Activated CD8-positive, alpha-beta T cell treated with anti-CD3 and anti-CD28 coated beads for 36 hours (primary cell): ENCODE measurements at regions not wholly inside any gene's neighbourhood (a gene's known extent, or its start where the extent isn't known, plus 50 kb on each side); places are given as distances from the start of the nearest gene placed in this dataset.

Experiments used
- ATAC-seq: fragments of 200-7000 bp; cut with Tn5 transposase; one replicate; pipeline ENCODE4 v1.10.0; 2021; ENCODE audit warnings: mild to moderate bottlenecking, moderate library complexity
- CTCF ChIA-PET: fragments of 350-600 bp; sonication (Branson Sonifier 250); formaldehyde crosslinking; loops from one replicate; lab custom pipeline; 2021; ENCODE audit warnings: antibody characterized with exemption; lab: Charles Lee
- POLR2A ChIA-PET: fragments of 350-600 bp; sonication (Branson Sonifier 250); formaldehyde crosslinking; loops from one replicate; lab custom pipeline; 2021; ENCODE audit warnings: antibody characterized with exemption; lab: Charles Lee
- DNase-seq: peaks from one replicate; pipeline ENCODE4 v3.0.0-alpha.2; 2020
- H3K27ac Mint-ChIP-seq: one replicate; pipeline ENCODE4 v1.8.0; 2021; ENCODE audit warnings: mild to moderate bottlenecking, mixed read lengths
- H3K27me3 Mint-ChIP-seq: one replicate; pipeline ENCODE4 v1.8.0; 2021; ENCODE audit warnings: mixed read lengths
- H3K36me3 Mint-ChIP-seq: one replicate; pipeline ENCODE4 v1.8.0; 2021; ENCODE audit warnings: low read depth, mixed read lengths
- H3K4me1 Mint-ChIP-seq: one replicate; pipeline ENCODE4 v1.8.0; 2021; ENCODE audit warnings: low read depth, mixed read lengths
- H3K4me3 Mint-ChIP-seq: one replicate; pipeline ENCODE4 v1.8.0; 2021; ENCODE audit warnings: mild to moderate bottlenecking, moderate library complexity, mixed read lengths
- H3K9me3 Mint-ChIP-seq: one replicate; pipeline ENCODE4 v1.8.0; 2021; ENCODE audit warnings: mixed read lengths
- intact Hi-C: fragments of 100-400 bp; cut with micrococcal nuclease; formaldehyde crosslinking; loops from one replicate; pipeline ENCODE4 v1.10.0; 2022
- TF ChIP-seq, protein P1 (sequence below): fragments of 200-600 bp; IDR thresholded peaks from one replicate; pipeline ENCODE4 v1.8.0; 2022; ENCODE audit warnings: antibody characterized with exemption, mild to moderate bottlenecking

DNA sequence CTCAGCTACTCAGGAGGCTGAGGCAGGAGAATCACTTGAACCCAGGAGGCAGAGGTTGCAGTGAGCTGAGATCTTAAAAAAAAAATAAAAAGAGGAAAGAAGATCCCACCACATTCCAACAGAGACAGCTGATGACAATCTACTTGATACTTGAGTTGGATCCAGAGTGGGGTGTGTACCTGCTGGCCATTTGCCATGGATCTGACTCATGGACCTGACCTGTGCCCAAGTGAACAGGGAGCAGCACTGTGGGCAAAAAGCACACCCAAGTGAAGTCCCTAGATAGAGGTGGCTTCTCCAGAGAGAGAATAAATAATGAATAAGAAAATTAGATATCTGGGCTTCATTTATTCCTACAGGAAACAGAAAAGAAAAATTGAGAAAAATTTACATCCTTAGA is 81.2 kb upstream of the MIER3 start:
- intact Hi-C loops: no loop called here
- Mint-ChIP-seq H3K9me3 (no peaks in the 10 kb centered on the region), H3K4me1 (peaks cover 10% of the 10 kb centered on the region), H3K4me3 (no peak overlapping the region), H3K36me3 (no peaks in the 10 kb centered on the region), H3K27me3 (peaks cover 2% of the 10 kb centered on the region), H3K27ac (no peak overlapping the region)
- TF ChIP-seq, protein P1, sequence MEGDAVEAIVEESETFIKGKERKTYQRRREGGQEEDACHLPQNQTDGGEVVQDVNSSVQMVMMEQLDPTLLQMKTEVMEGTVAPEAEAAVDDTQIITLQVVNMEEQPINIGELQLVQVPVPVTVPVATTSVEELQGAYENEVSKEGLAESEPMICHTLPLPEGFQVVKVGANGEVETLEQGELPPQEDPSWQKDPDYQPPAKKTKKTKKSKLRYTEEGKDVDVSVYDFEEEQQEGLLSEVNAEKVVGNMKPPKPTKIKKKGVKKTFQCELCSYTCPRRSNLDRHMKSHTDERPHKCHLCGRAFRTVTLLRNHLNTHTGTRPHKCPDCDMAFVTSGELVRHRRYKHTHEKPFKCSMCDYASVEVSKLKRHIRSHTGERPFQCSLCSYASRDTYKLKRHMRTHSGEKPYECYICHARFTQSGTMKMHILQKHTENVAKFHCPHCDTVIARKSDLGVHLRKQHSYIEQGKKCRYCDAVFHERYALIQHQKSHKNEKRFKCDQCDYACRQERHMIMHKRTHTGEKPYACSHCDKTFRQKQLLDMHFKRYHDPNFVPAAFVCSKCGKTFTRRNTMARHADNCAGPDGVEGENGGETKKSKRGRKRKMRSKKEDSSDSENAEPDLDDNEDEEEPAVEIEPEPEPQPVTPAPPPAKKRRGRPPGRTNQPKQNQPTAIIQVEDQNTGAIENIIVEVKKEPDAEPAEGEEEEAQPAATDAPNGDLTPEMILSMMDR: no peak
- ATAC-seq (no peak), DNase-seq (no peak)
- POLR2A ChIA-PET: interaction anchor here (0.6 kb wide), 1 partner anchor 19 kb away, joined by 3 read pairs; no protein-coding TSS in a partner anchor
- CTCF ChIA-PET: no interaction called here

- Mint-ChIP-seq H3K4me1 (peaks cover 10% of the 10 kb centered on the region), H3K9me3 (no peaks in the 10 kb centered on the region), H3K4me3 (no peak overlapping the region), H3K36me3 (no peaks in the 10 kb centered on the region), H3K27ac (no peak overlapping the region), H3K27me3 (peaks cover 2% of the 10 kb centered on the region)
- POLR2A ChIA-PET: no interaction called here
- ATAC-seq (no peak), DNase-seq (no peak)
- intact Hi-C loops: no loop called here
- TF ChIP-seq, protein P1: no peak
- CTCF ChIA-PET: no interaction called here
Measured at GRCh38 chr5:57033503-57033902, 81.6 kb upstream of the MIER3 start.

- H3K27ac Mint-ChIP-seq: no peak overlapping the region
- H3K36me3 Mint-ChIP-seq: no peaks in the 10 kb centered on the region
- ChIA-PET POLR2A (interaction anchor here (0.7 to 1.0 kb wide), 2 partner anchors 23 to 33 kb away, joined by 3 read pairs; no protein-coding TSS in a partner anchor), CTCF (no interaction called here)
- H3K4me3 Mint-ChIP-seq: no peak overlapping the region
- intact Hi-C loops: no loop called here
- no peaks in the 10 kb centered on the region for H3K9me3 Mint-ChIP-seq
- DNase-seq (no peak), ATAC-seq (no peak)
- peaks cover 2% of the 10 kb centered on the region for H3K27me3 Mint-ChIP-seq
- peaks cover 10% of the 10 kb centered on the region for H3K4me1 Mint-ChIP-seq
- TF ChIP-seq, protein P1: no peak
Measured at GRCh38 chr5:57034201-57034916, 82.4 kb upstream of the MIER3 start.

DNA sequence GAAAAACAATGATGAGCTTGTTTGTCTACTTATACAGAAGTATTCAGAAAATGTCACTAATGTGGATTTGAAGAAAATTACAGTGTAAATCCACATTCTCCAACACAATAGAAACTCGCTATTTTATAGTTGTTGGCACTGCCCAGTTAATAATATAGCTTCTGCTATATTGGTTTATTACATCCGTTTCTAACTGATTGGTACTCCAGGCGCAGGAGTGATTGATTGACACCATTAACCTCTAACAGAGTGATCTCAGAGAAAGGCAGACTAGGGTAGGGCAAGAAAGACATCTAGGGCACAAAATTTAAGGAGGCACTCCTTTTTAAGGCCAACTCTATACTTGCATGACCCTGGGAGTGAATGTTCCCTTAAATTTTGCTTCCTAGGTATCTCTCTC is 84.0 kb upstream of the MIER3 start:
- intact Hi-C loops: no loop called here
- ChIA-PET POLR2A (no interaction called here), CTCF (interaction anchor here (1.0 kb wide), 1 partner anchor 102 kb away, joined by 3 read pairs; no protein-coding TSS in a partner anchor)

GRCh38 chr5:57036761-57037160 is 84.8 kb upstream of the MIER3 start:
- no peak for ATAC-seq

More for the DNA sequence above, 84.0 kb upstream of the MIER3 start:
- H3K4me3 Mint-ChIP-seq: no peak overlapping the region
- ATAC-seq (no peak), DNase-seq (no peak)
- TF ChIP-seq, protein P1: no peak
- H3K36me3 Mint-ChIP-seq: no peaks in the 10 kb centered on the region
- H3K4me1 Mint-ChIP-seq: peaks cover 4% of the 10 kb centered on the region
- H3K27me3 Mint-ChIP-seq: peaks cover 2% of the 10 kb centered on the region
- H3K27ac Mint-ChIP-seq: no peak overlapping the region
- no peaks in the 10 kb centered on the region for H3K9me3 Mint-ChIP-seq

More at GRCh38 chr5:57036761-57037160, 84.8 kb upstream of the MIER3 start:
- intact Hi-C loops: no loop called here
- POLR2A ChIA-PET: no interaction called here
- CTCF ChIA-PET: interaction anchor here (1.0 kb wide), 1 partner anchor 101 kb away, joined by 3 read pairs; no protein-coding TSS in a partner anchor
- no peaks in the 10 kb centered on the region for H3K4me1 Mint-ChIP-seq
- DNase-seq: no peak
- peaks cover 2% of the 10 kb centered on the region for H3K27me3 Mint-ChIP-seq
- TF ChIP-seq, protein P1: no peak
- H3K9me3 Mint-ChIP-seq: no peaks in the 10 kb centered on the region
- H3K4me3 Mint-ChIP-seq: no peak overlapping the region
- H3K36me3 Mint-ChIP-seq: no peaks in the 10 kb centered on the region
- H3K27ac Mint-ChIP-seq: no peak overlapping the region
